ENCODE measurements at regions not wholly inside any gene's neighbourhood (a gene's known extent, or its start where the extent isn't known, plus 50 kb on each side); places are given as distances from the start of the nearest gene placed in this dataset.
"Not testable (repeated sequence)": the region's sequence is repeated elsewhere in the genome, so short reads cannot be mapped to it uniquely, and the experiment has no call there.

DNA sequence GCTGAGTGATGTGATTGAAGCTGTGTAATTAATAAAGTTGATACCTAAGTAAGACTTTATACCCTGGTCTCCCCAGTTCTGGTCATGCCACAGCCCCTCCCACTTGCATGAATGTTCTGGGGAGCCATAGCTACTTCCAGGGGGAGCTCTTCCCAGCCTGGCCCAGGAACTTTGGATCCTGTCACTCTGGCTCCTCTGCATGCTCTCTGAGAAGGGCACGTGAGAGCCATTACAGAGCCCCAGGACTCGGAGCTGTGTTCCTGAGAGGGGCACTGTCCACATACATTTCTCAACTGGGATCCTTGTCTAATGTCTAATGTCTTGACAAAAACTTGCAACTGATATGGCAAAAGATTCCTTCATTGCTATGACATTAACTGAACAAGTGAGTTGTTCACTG lies 173.9 kb upstream of the NPY start:
- H2BK15ac ChIP-seq (ENCODE audit: low read depth, poor library complexity, severe bottlenecking) = no peak overlapping the region
- no peak overlapping the region for H3K9ac ChIP-seq (ENCODE audit: low read length)
- no peak overlapping the region for H3K4me2 ChIP-seq (ENCODE audit: low read length, poor library complexity, severe bottlenecking)
- H3K4me3 ChIP-seq (ENCODE audit: insufficient read depth in 1 of 2, low read depth in 1 of 2, low read length in 2 of 2) = no peak overlapping the region
- H2BK5ac ChIP-seq (ENCODE audit: low read depth, low read length, poor library complexity, severe bottlenecking) = no peak overlapping the region
- H3K4ac ChIP-seq (ENCODE audit: low read depth in 1 of 2, low read length in 2 of 2) = no peak overlapping the region
- no peak overlapping the region for H2BK12ac ChIP-seq (ENCODE audit: low read length in 2 of 2)
- H2BK120ac ChIP-seq (ENCODE audit: low read depth, low read length) = no peak overlapping the region
- no peak overlapping the region for H3K27ac ChIP-seq (ENCODE audit: low read length, poor library complexity, severe bottlenecking)
- no peak overlapping the region for H3K14ac ChIP-seq (ENCODE audit: low read length in 2 of 2)
- no peak overlapping the region for H2AK5ac ChIP-seq (ENCODE audit: low read length, severe bottlenecking)
- H3K23ac ChIP-seq (ENCODE audit: low read length in 2 of 2) = no peak overlapping the region
- no peak for DNase-seq
- no peaks in the 10 kb centered on the region for H3K27me3 ChIP-seq (ENCODE audit: control insufficient read depth in 1 of 2, insufficient read depth in 1 of 2, low read length in 2 of 2)
- no peaks in the 10 kb centered on the region for H3K79me1 ChIP-seq (replicated peaks; ENCODE audit: low read length, poor library complexity, severe bottlenecking)
- no peak overlapping the region for H4K8ac ChIP-seq (ENCODE audit: low read length)
- H3K9me3 ChIP-seq (ENCODE audit: control insufficient read depth, low read length) = peaks cover 4% of the 10 kb centered on the region
- H2AFZ ChIP-seq (ENCODE audit: low read depth, low read length) = no peak overlapping the region
- H3K18ac ChIP-seq (ENCODE audit: low read depth in 1 of 2, low read length in 2 of 2) = no peak overlapping the region
- WGBS = 94% methylated on average over 2 of the region's 2 CpGs
- no peak overlapping the region for H4K91ac ChIP-seq (ENCODE audit: low read length)
- no peaks in the 10 kb centered on the region for H3K36me3 ChIP-seq (ENCODE audit: control insufficient read depth in 1 of 2, insufficient read depth in 2 of 2, low read depth in 1 of 2, low read length in 2 of 2)
- no peaks in the 10 kb centered on the region for H3K4me1 ChIP-seq (ENCODE audit: control insufficient read depth, insufficient read depth, low read depth, low read length)

DNA sequence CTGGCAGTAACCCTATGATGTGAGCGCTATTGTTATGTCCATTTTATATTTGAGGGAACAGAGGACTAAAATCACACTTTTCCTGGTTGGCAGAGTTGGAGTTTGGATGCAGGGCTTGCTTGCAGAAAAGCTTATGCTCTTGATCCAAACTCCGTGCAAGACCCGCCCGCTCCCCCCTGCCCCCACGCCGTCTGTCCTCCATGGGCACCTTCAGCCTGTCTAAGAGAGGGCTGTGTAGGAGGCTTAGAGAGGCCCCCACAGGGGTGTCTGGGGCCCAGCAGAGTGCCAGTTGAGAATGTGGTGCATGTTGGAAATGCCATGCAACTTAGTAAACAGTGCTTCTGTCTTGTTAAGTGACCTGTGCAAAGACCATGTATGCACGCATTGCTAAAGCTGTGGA lies 170.5 kb upstream of the NPY start:
- Histone ChIP-seq H3K4ac (ENCODE audit: low read depth in 1 of 2, low read length in 2 of 2) (no peak overlapping the region), H2BK5ac (ENCODE audit: low read depth, low read length, poor library complexity, severe bottlenecking) (no peak overlapping the region), H3K4me3 (ENCODE audit: insufficient read depth in 1 of 2, low read depth in 1 of 2, low read length in 2 of 2) (no peak overlapping the region), H3K79me1 (replicated peaks; ENCODE audit: low read length, poor library complexity, severe bottlenecking) (no peaks in the 10 kb centered on the region), H3K4me2 (ENCODE audit: low read length, poor library complexity, severe bottlenecking) (no peak overlapping the region), H4K91ac (ENCODE audit: low read length) (no peak overlapping the region), H2BK120ac (ENCODE audit: low read depth, low read length) (no peak overlapping the region), H3K27ac (ENCODE audit: low read length, poor library complexity, severe bottlenecking) (no peak overlapping the region), H2AFZ (ENCODE audit: low read depth, low read length) (no peak overlapping the region), H3K9me3 (ENCODE audit: control insufficient read depth, low read length) (no peaks in the 10 kb centered on the region), H3K4me1 (ENCODE audit: control insufficient read depth, insufficient read depth, low read depth, low read length) (no peaks in the 10 kb centered on the region), H4K8ac (ENCODE audit: low read length) (no peak overlapping the region), H3K36me3 (ENCODE audit: control insufficient read depth in 1 of 2, insufficient read depth in 2 of 2, low read depth in 1 of 2, low read length in 2 of 2) (no peaks in the 10 kb centered on the region), H3K27me3 (ENCODE audit: control insufficient read depth in 1 of 2, insufficient read depth in 1 of 2, low read length in 2 of 2) (no peaks in the 10 kb centered on the region), H3K14ac (ENCODE audit: low read length in 2 of 2) (no peak overlapping the region), H2BK15ac (ENCODE audit: low read depth, poor library complexity, severe bottlenecking) (no peak overlapping the region), H3K23ac (ENCODE audit: low read length in 2 of 2) (peak overlapping the region in 1 of 2 experiments; percentile 90), H3K18ac (ENCODE audit: low read depth in 1 of 2, low read length in 2 of 2) (peak overlapping the region in 1 of 2 experiments; percentile 11), H2BK12ac (ENCODE audit: low read length in 2 of 2) (no peak overlapping the region), H2AK5ac (ENCODE audit: low read length, severe bottlenecking) (no peak overlapping the region), H3K9ac (ENCODE audit: low read length) (no peak overlapping the region)
- 96% methylated on average over 7 of the region's 7 CpGs for whole genome bisulfite sequencing
- no peak for DNase-seq

DNA sequence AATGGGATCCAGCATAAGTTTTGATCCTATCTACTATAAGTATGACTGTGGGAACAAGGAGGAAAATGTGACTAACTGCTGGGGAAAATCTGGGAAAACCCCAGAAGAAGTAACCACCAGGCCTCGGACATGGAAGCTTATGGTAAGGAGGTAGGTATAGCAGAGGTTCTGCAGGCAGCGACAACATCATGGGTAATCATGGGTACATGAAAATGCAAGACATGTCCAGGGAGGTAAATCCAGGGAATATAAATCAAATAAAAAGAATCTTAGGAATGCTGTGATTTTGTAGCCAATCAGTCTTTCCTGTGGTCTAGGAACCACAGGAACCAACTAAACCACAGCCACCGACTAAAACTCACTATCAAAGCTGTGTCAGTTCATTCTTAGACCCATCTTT lies 168.3 kb upstream of the NPY start:
- H4K8ac ChIP-seq (ENCODE audit: low read length) = no peak overlapping the region
- no peak overlapping the region for H4K91ac ChIP-seq (ENCODE audit: low read length)
- no peak overlapping the region for H2BK12ac ChIP-seq (ENCODE audit: low read length in 2 of 2)
- no peaks in the 10 kb centered on the region for H3K4me1 ChIP-seq (ENCODE audit: control insufficient read depth, insufficient read depth, low read depth, low read length)
- H3K4me3 ChIP-seq (ENCODE audit: insufficient read depth in 1 of 2, low read depth in 1 of 2, low read length in 2 of 2) = no peak overlapping the region
- WGBS = 74% methylated on average over 3 of the region's 3 CpGs
- no peaks in the 10 kb centered on the region for H3K79me1 ChIP-seq (replicated peaks; ENCODE audit: low read length, poor library complexity, severe bottlenecking)
- H2AFZ ChIP-seq (ENCODE audit: low read depth, low read length) = no peak overlapping the region
- no peaks in the 10 kb centered on the region for H3K9me3 ChIP-seq (ENCODE audit: control insufficient read depth, low read length)
- no peak overlapping the region for H2AK5ac ChIP-seq (ENCODE audit: low read length, severe bottlenecking)
- H2BK5ac ChIP-seq (ENCODE audit: low read depth, low read length, poor library complexity, severe bottlenecking) = no peak overlapping the region
- H3K4me2 ChIP-seq (ENCODE audit: low read length, poor library complexity, severe bottlenecking) = no peak overlapping the region
- DNase-seq = peak; percentile 21
- H3K23ac ChIP-seq (ENCODE audit: low read length in 2 of 2) = no peak overlapping the region
- no peak overlapping the region for H3K27ac ChIP-seq (ENCODE audit: low read length, poor library complexity, severe bottlenecking)
- no peak overlapping the region for H3K18ac ChIP-seq (ENCODE audit: low read depth in 1 of 2, low read length in 2 of 2)
- no peak overlapping the region for H2BK120ac ChIP-seq (ENCODE audit: low read depth, low read length)
- H3K36me3 ChIP-seq (ENCODE audit: control insufficient read depth in 1 of 2, insufficient read depth in 2 of 2, low read depth in 1 of 2, low read length in 2 of 2) = no peaks in the 10 kb centered on the region
- no peak overlapping the region for H3K14ac ChIP-seq (ENCODE audit: low read length in 2 of 2)
- no peaks in the 10 kb centered on the region for H3K27me3 ChIP-seq (ENCODE audit: control insufficient read depth in 1 of 2, insufficient read depth in 1 of 2, low read length in 2 of 2)
- H3K9ac ChIP-seq (ENCODE audit: low read length) = no peak overlapping the region
- H3K4ac ChIP-seq (ENCODE audit: low read depth in 1 of 2, low read length in 2 of 2) = no peak overlapping the region
- no peak overlapping the region for H2BK15ac ChIP-seq (ENCODE audit: low read depth, poor library complexity, severe bottlenecking)

GRCh38 chr7:24117903-24118499 lies 166.0 kb upstream of the NPY start:
- not testable (repeated sequence) for H3K9ac ChIP-seq (ENCODE audit: low read length); H3K79me1 ChIP-seq (replicated peaks; ENCODE audit: low read length, poor library complexity, severe bottlenecking); H2BK5ac ChIP-seq (ENCODE audit: low read depth, low read length, poor library complexity, severe bottlenecking); DNase-seq; H2BK15ac ChIP-seq (ENCODE audit: low read depth, poor library complexity, severe bottlenecking); H4K8ac ChIP-seq (ENCODE audit: low read length); H3K14ac ChIP-seq (ENCODE audit: low read length in 2 of 2); H3K23ac ChIP-seq (ENCODE audit: low read length in 2 of 2); H2BK12ac ChIP-seq (ENCODE audit: low read length in 2 of 2); H2BK120ac ChIP-seq (ENCODE audit: low read depth, low read length); H3K36me3 ChIP-seq (ENCODE audit: control insufficient read depth in 1 of 2, insufficient read depth in 2 of 2, low read depth in 1 of 2, low read length in 2 of 2); H4K91ac ChIP-seq (ENCODE audit: low read length); H3K4ac ChIP-seq (ENCODE audit: low read depth in 1 of 2, low read length in 2 of 2); H3K4me2 ChIP-seq (ENCODE audit: low read length, poor library complexity, severe bottlenecking); H3K4me3 ChIP-seq (ENCODE audit: insufficient read depth in 1 of 2, low read depth in 1 of 2, low read length in 2 of 2); H3K27ac ChIP-seq (ENCODE audit: low read length, poor library complexity, severe bottlenecking); H2AK5ac ChIP-seq (ENCODE audit: low read length, severe bottlenecking); H3K9me3 ChIP-seq (ENCODE audit: control insufficient read depth, low read length); H3K4me1 ChIP-seq (ENCODE audit: control insufficient read depth, insufficient read depth, low read depth, low read length); H3K27me3 ChIP-seq (ENCODE audit: control insufficient read depth in 1 of 2, insufficient read depth in 1 of 2, low read length in 2 of 2); H2AFZ ChIP-seq (ENCODE audit: low read depth, low read length)
- H3K18ac ChIP-seq (ENCODE audit: low read depth in 1 of 2, low read length in 2 of 2) = peak overlapping the region in 1 of 2 experiments; percentile 35
- 89% methylated on average over 7 of the region's 7 CpGs for WGBS

All from mesenchymal stem cell (in vitro differentiated cells and primary cell).